ENCODE measurements at regions not wholly inside any gene's neighbourhood (a gene's known extent, or its start where the extent isn't known, plus 50 kb on each side); places are given as distances from the start of the nearest gene placed in this dataset.
A peak's percentile ranks its signal among the peaks of the same experiment; 100 is the strongest.

- no peak for TF ChIP-seq ZBTB40 (IDR thresholded peaks at IDR 0.05)
- no peak for TF ChIP-seq ZBTB40 (CRISPR knock-in tag; IDR thresholded peaks at IDR 0.05)
- TF ChIP-seq ZNF384 (IDR thresholded peaks at IDR 0.05; ENCODE audit: low read depth, low read length): no peak
- peak; percentile 46; the same call in 1 of the 2 replicates for TF ChIP-seq ZNF592 (IDR thresholded peaks at IDR 0.05)
- no peak for TF ChIP-seq DDX20 (tag; IDR thresholded peaks at IDR 0.05; ENCODE audit: low read depth)
- TF ChIP-seq HMGXB4 (CRISPR knock-in tag; IDR thresholded peaks at IDR 0.05): no peak
- no peak for TF ChIP-seq ZBED1 (IDR thresholded peaks at IDR 0.05)
- no peak for TF ChIP-seq KLF1 (tag; IDR thresholded peaks at IDR 0.05)
- 0 out of 2 replicates have a peak, but pooled peaks have one; percentile 18 for TF ChIP-seq ZNF175 (CRISPR knock-in tag; IDR thresholded peaks at IDR 0.05; ENCODE audit: low read depth)
- no peak for TF ChIP-seq ZNF778 (CRISPR knock-in tag; IDR thresholded peaks at IDR 0.05)
- TF ChIP-seq ZNF436 (CRISPR knock-in tag; IDR thresholded peaks at IDR 0.05): no peak
- peak; percentile 56 for TF ChIP-seq JUND (IDR thresholded peaks at IDR 0.05; ENCODE audit: borderline replicate concordance, low read depth, low read length)
- no peak; the same call in 2 of the 3 replicates for TF ChIP-seq JUND (tag; IDR thresholded peaks at IDR 0.05; ENCODE audit: borderline replicate concordance, low read depth, low read length)
- TF ChIP-seq CBFA2T2 (conservative IDR thresholded peaks at IDR 0.05): no peak
Measured at GRCh38 chr1:182292193-182292741, 99.3 kb downstream of the GLUL start (continued).

Measured in K562 (cell line).